ENCODE measurements at regions not wholly inside any gene's neighbourhood (a gene's known extent, or its start where the extent isn't known, plus 50 kb on each side); places are given as distances from the start of the nearest gene placed in this dataset.

DNA sequence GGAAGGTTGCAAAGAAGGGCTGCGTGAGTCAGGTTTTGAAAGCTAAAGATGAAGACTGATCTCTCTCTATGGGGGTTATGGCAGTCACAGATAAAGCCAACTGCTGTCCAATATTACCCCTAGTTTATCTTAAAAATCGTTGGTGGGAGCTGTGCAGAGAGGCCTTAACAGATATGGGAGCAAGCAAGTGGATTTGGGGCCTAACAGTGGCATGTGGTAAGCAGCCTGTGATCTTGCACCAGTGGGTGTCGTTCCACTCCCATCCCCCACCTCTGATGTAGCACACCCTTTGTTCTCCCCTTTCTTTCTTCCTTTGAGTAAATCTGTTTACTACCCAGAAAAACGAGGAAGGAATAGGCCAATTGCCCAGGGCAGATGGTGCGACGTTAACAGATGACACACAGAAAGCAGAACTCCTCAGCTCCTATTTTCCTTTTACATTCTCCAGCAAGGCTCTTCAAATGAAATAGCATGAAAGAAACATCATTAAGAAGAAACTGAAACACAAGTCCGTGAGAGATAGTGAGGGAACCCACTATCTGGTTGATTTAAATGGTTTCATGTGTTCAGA lies 274.1 kb upstream of the CITED2 start (continued):
- no peak for TF ChIP-seq SRF (CRISPR knock-in tag; IDR thresholded peaks at IDR 0.05)
- TF ChIP-seq, protein P1, sequence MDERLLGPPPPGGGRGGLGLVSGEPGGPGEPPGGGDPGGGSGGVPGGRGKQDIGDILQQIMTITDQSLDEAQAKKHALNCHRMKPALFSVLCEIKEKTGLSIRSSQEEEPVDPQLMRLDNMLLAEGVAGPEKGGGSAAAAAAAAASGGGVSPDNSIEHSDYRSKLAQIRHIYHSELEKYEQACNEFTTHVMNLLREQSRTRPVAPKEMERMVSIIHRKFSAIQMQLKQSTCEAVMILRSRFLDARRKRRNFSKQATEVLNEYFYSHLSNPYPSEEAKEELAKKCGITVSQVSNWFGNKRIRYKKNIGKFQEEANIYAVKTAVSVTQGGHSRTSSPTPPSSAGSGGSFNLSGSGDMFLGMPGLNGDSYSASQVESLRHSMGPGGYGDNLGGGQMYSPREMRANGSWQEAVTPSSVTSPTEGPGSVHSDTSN (CRISPR knock-in tag; IDR thresholded peaks at IDR 0.05; ENCODE audit: low read depth) = no peak
- TF ChIP-seq, protein P1 (tag; conservative IDR thresholded peaks at IDR 0.05; ENCODE audit: low read depth) = peak; percentile 58
- TF ChIP-seq HDAC8 (tag; IDR thresholded peaks at IDR 0.05) = 0 out of 2 replicates have a peak, but pooled peaks have one; percentile 40
- TF ChIP-seq, protein P2, sequence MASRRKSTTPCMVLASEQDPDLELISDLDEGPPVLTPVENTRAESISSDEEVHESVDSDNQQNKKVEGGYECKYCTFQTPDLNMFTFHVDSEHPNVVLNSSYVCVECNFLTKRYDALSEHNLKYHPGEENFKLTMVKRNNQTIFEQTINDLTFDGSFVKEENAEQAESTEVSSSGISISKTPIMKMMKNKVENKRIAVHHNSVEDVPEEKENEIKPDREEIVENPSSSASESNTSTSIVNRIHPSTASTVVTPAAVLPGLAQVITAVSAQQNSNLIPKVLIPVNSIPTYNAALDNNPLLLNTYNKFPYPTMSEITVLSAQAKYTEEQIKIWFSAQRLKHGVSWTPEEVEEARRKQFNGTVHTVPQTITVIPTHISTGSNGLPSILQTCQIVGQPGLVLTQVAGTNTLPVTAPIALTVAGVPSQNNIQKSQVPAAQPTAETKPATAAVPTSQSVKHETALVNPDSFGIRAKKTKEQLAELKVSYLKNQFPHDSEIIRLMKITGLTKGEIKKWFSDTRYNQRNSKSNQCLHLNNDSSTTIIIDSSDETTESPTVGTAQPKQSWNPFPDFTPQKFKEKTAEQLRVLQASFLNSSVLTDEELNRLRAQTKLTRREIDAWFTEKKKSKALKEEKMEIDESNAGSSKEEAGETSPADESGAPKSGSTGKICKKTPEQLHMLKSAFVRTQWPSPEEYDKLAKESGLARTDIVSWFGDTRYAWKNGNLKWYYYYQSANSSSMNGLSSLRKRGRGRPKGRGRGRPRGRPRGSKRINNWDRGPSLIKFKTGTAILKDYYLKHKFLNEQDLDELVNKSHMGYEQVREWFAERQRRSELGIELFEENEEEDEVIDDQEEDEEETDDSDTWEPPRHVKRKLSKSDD (conservative IDR thresholded peaks at IDR 0.05; ENCODE audit: low read length) = no peak
- TF ChIP-seq OTX1 (CRISPR knock-in tag; IDR thresholded peaks at IDR 0.05) = no peak
- TF ChIP-seq BRF1 (IDR thresholded peaks at IDR 0.05; ENCODE audit: borderline replicate concordance, extremely low read depth, insufficient read length) = no peak
- no peak for TF ChIP-seq RFX5 (IDR thresholded peaks at IDR 0.05; ENCODE audit: low read depth, low read length)
- no peak for TF ChIP-seq HIVEP1 (CRISPR knock-in tag; IDR thresholded peaks at IDR 0.05)
- peak; percentile 51; the same call in 1 of the 2 replicates for TF ChIP-seq CHD2 (IDR thresholded peaks at IDR 0.05; ENCODE audit: low read depth, low read length)
- TF ChIP-seq RBM25 (IDR thresholded peaks at IDR 0.05; ENCODE audit: low read depth, low read length, severe bottlenecking) = no peak
- no peak for TF ChIP-seq ZNF830 (CRISPR knock-in tag; IDR thresholded peaks at IDR 0.05)
- TF ChIP-seq CAMTA2 (CRISPR knock-in tag; conservative IDR thresholded peaks at IDR 0.05) = no peak
- TF ChIP-seq, protein P3, sequence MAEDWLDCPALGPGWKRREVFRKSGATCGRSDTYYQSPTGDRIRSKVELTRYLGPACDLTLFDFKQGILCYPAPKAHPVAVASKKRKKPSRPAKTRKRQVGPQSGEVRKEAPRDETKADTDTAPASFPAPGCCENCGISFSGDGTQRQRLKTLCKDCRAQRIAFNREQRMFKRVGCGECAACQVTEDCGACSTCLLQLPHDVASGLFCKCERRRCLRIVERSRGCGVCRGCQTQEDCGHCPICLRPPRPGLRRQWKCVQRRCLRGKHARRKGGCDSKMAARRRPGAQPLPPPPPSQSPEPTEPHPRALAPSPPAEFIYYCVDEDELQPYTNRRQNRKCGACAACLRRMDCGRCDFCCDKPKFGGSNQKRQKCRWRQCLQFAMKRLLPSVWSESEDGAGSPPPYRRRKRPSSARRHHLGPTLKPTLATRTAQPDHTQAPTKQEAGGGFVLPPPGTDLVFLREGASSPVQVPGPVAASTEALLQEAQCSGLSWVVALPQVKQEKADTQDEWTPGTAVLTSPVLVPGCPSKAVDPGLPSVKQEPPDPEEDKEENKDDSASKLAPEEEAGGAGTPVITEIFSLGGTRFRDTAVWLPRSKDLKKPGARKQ (CRISPR knock-in tag; IDR thresholded peaks at IDR 0.05) = no peak
- no peak for TF ChIP-seq NCOA4 (IDR thresholded peaks at IDR 0.05; ENCODE audit: partially characterized antibody)
- TF ChIP-seq, protein P4, sequence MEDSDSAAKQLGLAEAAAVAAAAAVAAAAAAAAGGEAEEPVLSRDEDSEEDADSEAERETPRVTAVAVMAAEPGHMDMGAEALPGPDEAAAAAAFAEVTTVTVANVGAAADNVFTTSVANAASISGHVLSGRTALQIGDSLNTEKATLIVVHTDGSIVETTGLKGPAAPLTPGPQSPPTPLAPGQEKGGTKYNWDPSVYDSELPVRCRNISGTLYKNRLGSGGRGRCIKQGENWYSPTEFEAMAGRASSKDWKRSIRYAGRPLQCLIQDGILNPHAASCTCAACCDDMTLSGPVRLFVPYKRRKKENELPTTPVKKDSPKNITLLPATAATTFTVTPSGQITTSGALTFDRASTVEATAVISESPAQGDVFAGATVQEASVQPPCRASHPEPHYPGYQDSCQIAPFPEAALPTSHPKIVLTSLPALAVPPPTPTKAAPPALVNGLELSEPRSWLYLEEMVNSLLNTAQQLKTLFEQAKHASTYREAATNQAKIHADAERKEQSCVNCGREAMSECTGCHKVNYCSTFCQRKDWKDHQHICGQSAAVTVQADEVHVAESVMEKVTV (CRISPR knock-in tag; IDR thresholded peaks at IDR 0.05) = no peak
- no peak for TF ChIP-seq SRSF9 (IDR thresholded peaks at IDR 0.05; ENCODE audit: borderline replicate concordance, low read depth, low read length)
- TF ChIP-seq SP2 (IDR thresholded peaks at IDR 0.05; ENCODE audit: extremely low read depth, low read depth, low read length, poor library complexity, severe bottlenecking) = no peak
- peak; percentile 36; the same call in 1 of the 2 replicates for TF ChIP-seq ZNF239 (CRISPR knock-in tag; IDR thresholded peaks at IDR 0.05)
- TF ChIP-seq ZNF184 (CRISPR knock-in tag; IDR thresholded peaks at IDR 0.05) = no peak

Data from K562 (cell line).